H1 (cell line): ENCODE measurements at regions not wholly inside any gene's neighbourhood (a gene's known extent, or its start where the extent isn't known, plus 50 kb on each side); places are given as distances from the start of the nearest gene placed in this dataset.

Experiments used
- CTCF ChIA-PET: fragments of 300-600 bp; sonication (Branson Sonifier 250); formaldehyde crosslinking; loops from one replicate; lab custom pipeline; 2021; ENCODE audit not compliant: partially characterized antibody; lab: Charles Lee
- POLR2A ChIA-PET: fragments of 300-600 bp; sonication (Branson Sonifier 250); formaldehyde crosslinking; loops from one replicate; lab custom pipeline; 2021; ENCODE audit warnings: inconsistent platforms; ENCODE audit not compliant: partially characterized antibody; lab: Charles Lee
- DNase-seq, 2 experiments: peaks; one replicate each; pipeline versions ENCODE4 v3.0.0 to v3.0.0-alpha.2; 2010 to 2022; ENCODE audit warnings: low spot score in 2 of 2, low read depth in 1 of 2, mixed read lengths in 1 of 2
- FAIRE-seq: peaks from 2 replicates; lab custom pipeline; 2011; peaks lifted over from hg19 to GRCh38; lab: Jason Lieb, UNC
- H2AFZ ChIP-seq: 2 replicates; pipeline ENCODE4 v1.8.1; 2012; ENCODE audit warnings: low read length, inconsistent platforms
- H2AK5ac ChIP-seq: 2 replicates; pipeline ENCODE4 v1.6.1; 2013; ENCODE audit warnings: low read depth, low read length
- H2BK120ac ChIP-seq: replicated peaks from 2 replicates; pipeline ENCODE3; 2013; ENCODE audit warnings: low read depth, low read length, inconsistent platforms
- H2BK12ac ChIP-seq: 2 replicates; pipeline ENCODE4 v1.6.1; 2013; ENCODE audit warnings: low read depth, low read length
- H2BK15ac ChIP-seq: 2 replicates; pipeline ENCODE4 v1.6.1; 2013; ENCODE audit warnings: low read length
- H2BK20ac ChIP-seq: 2 replicates; pipeline ENCODE4 v1.6.1; 2013; ENCODE audit warnings: low read length
- H2BK5ac ChIP-seq: 2 replicates; pipeline ENCODE4 v1.6.1; 2013; ENCODE audit warnings: low read depth, low read length
- H3K14ac ChIP-seq: 2 replicates; pipeline ENCODE4 v1.6.1; 2013; ENCODE audit warnings: inconsistent platforms; ENCODE audit not compliant: insufficient read length
- H3K18ac ChIP-seq: 2 replicates; pipeline ENCODE4 v1.6.1; 2013; ENCODE audit warnings: low read length; ENCODE audit errors: extremely low read depth
- H3K23ac ChIP-seq: 2 replicates; pipeline ENCODE4 v1.6.1; 2013; ENCODE audit warnings: inconsistent platforms; ENCODE audit not compliant: insufficient read length
- H3K23me2 ChIP-seq: 2 replicates; pipeline ENCODE4 v1.6.1; 2013; ENCODE audit warnings: low read depth, low read length
- H3K27ac ChIP-seq: 2 replicates; pipeline ENCODE4 v1.6.1; 2011; ENCODE audit warnings: low read depth, low read length, inconsistent platforms
- H3K27me3 ChIP-seq, 4 experiments: replicated peaks in 1 of 4; 1 replicate in 1 of 4; 2 replicates in 3 of 4; pipeline versions ENCODE4 v1.6.1 to v1.8.1; 2011 to 2013; ENCODE audit warnings: low read length in 3 of 4, mild to moderate bottlenecking in 3 of 4, inconsistent platforms in 2 of 4, mixed read lengths in 2 of 4, moderate library complexity in 1 of 4; ENCODE audit not compliant: control insufficient read depth in 3 of 4, insufficient read depth in 3 of 4; ENCODE audit errors: extremely low read depth in 1 of 4
- H3K36me3 ChIP-seq, 4 experiments: 2 replicates each; pipeline versions ENCODE4 v1.6.1 to v1.8.1; 2011 to 2013; ENCODE audit warnings: mild to moderate bottlenecking in 4 of 4, low read length in 3 of 4, moderate library complexity in 2 of 4, control low read depth in 1 of 4, inconsistent platforms in 1 of 4; ENCODE audit not compliant: insufficient read depth in 4 of 4, control insufficient read depth in 2 of 4
- H3K4ac ChIP-seq: replicated peaks from 2 replicates; pipeline ENCODE3; 2013; ENCODE audit warnings: low read length, low read depth, mixed read lengths, inconsistent platforms; ENCODE audit not compliant: insufficient read length
- H3K4me1 ChIP-seq, 4 experiments: replicated peaks in 1 of 4; 1 replicate in 1 of 4; 2 replicates in 3 of 4; pipeline versions ENCODE4 v1.6.1 to v1.8.1; 2011 to 2013; ENCODE audit warnings: low read length in 3 of 4, inconsistent platforms in 2 of 4, mixed read lengths in 1 of 4; ENCODE audit not compliant: insufficient read depth in 4 of 4, control insufficient read depth in 3 of 4
- H3K4me2 ChIP-seq, 2 experiments: 2 replicates each; pipeline versions ENCODE4 v1.6.1 to v1.8.1; 2011 to 2013; ENCODE audit warnings: low read depth in 2 of 2, low read length in 2 of 2, control low read depth in 1 of 2, inconsistent platforms in 1 of 2, mild to moderate bottlenecking in 1 of 2; ENCODE audit not compliant: insufficient read depth in 1 of 2
- H3K4me3 ChIP-seq, 4 experiments: fragments of 200-600, 300-600 bp in 1 of 4; sonication (generic), shearing (Covaris generic), sonication (Bioruptor Twin) in 1 of 4; 2 replicates each; pipeline versions ENCODE4 v1.5.1 to v1.8.1; 2011 to 2016; ENCODE audit warnings: low read length in 4 of 4, low read depth in 3 of 4, control low read depth in 2 of 4, inconsistent platforms in 2 of 4, mild to moderate bottlenecking in 2 of 4, mixed read lengths in 1 of 4, moderate library complexity in 1 of 4; ENCODE audit not compliant: insufficient read depth in 2 of 4; ENCODE audit errors: extremely low read depth in 1 of 4
- H3K56ac ChIP-seq: replicated peaks from 2 replicates; pipeline ENCODE3; 2013; ENCODE audit warnings: low read depth, mild to moderate bottlenecking, mixed read lengths, low read length, inconsistent platforms; ENCODE audit not compliant: insufficient read length
- H3K79me1 ChIP-seq: 2 replicates; pipeline ENCODE4 v1.6.1; 2013; ENCODE audit warnings: low read depth, low read length, control low read depth
- H3K79me2 ChIP-seq, 2 experiments: 2 replicates each; pipeline versions ENCODE4 v1.6.1 to v1.8.1; 2012 to 2013; ENCODE audit warnings: low read length in 2 of 2, mild to moderate bottlenecking in 2 of 2, inconsistent platforms in 1 of 2; ENCODE audit not compliant: insufficient read depth in 2 of 2, control insufficient read depth in 1 of 2
- H3K9ac ChIP-seq, 4 experiments: replicated peaks in 1 of 4; 1 replicate in 1 of 4; 2 replicates in 3 of 4; pipeline versions ENCODE4 v1.6.1 to v1.8.1; 2011 to 2013; ENCODE audit warnings: low read depth in 3 of 4, low read length in 3 of 4, control low read depth in 2 of 4, mild to moderate bottlenecking in 2 of 4, moderate library complexity in 2 of 4, inconsistent platforms in 1 of 4; ENCODE audit errors: extremely low read depth in 1 of 4
- H3K9me3 ChIP-seq, 2 experiments: 2 replicates each; pipeline versions ENCODE4 v1.6.1 to v1.8.1; 2012 to 2013; ENCODE audit warnings: mild to moderate bottlenecking in 2 of 2, moderate library complexity in 2 of 2, control low read depth in 1 of 2, inconsistent platforms in 1 of 2, low read depth in 1 of 2, low read length in 1 of 2, mixed read lengths in 1 of 2; ENCODE audit not compliant: insufficient read depth in 2 of 2
- H4K20me1 ChIP-seq, 2 experiments: replicated peaks in 1 of 2; 2 replicates each; pipeline versions ENCODE3 to v1.8.1; 2011 to 2013; ENCODE audit warnings: inconsistent platforms in 2 of 2, low read length in 2 of 2, mild to moderate bottlenecking in 1 of 2; ENCODE audit not compliant: insufficient read depth in 2 of 2, control insufficient read depth in 1 of 2
- H4K5ac ChIP-seq: 2 replicates; pipeline ENCODE4 v1.6.1; 2013; ENCODE audit warnings: low read length, low read depth, mixed read lengths, inconsistent platforms; ENCODE audit not compliant: insufficient read length
- H4K8ac ChIP-seq: 2 replicates; pipeline ENCODE4 v1.8.0; 2013; ENCODE audit warnings: mild to moderate bottlenecking, moderate library complexity, low read length, inconsistent platforms; ENCODE audit not compliant: insufficient read depth; ENCODE audit errors: extremely low read depth
- H4K91ac ChIP-seq: replicated peaks from 2 replicates; pipeline ENCODE3; 2013; ENCODE audit warnings: low read length, mixed read lengths, inconsistent platforms; ENCODE audit not compliant: insufficient read length
- GTF2F1 ChIP-seq: IDR thresholded peaks from 2 replicates; pipeline ENCODE4 v1.6.1; 2012; ENCODE audit warnings: low read depth, low read length, improper control_type of control experiment, borderline replicate concordance
- SIRT6 ChIP-seq: IDR thresholded peaks from one replicate; pipeline ENCODE4 v1.7.1; 2012; ENCODE audit warnings: low read length, inconsistent platforms
- SP1 ChIP-seq: IDR thresholded peaks from 2 replicates; pipeline ENCODE4 v1.6.1; 2011; ENCODE audit warnings: low read depth, low read length
- SP2 ChIP-seq: IDR thresholded peaks from 2 replicates; pipeline ENCODE4 v1.6.1; 2012; ENCODE audit warnings: mild to moderate bottlenecking, low read length, inconsistent platforms
- SUZ12 ChIP-seq: fragments of 200-600 bp; sonication (generic); IDR thresholded peaks from 2 replicates; pipeline ENCODE4 v1.6.1; 2012; ENCODE audit warnings: mild to moderate bottlenecking, inconsistent platforms, low read length, moderate library complexity, mixed read lengths
- TBP ChIP-seq: IDR thresholded peaks from 2 replicates; pipeline ENCODE4 v1.6.1; 2011; ENCODE audit warnings: low read depth, low read length, improper control_type of control experiment
- WGBS, 2 experiments: shearing (Covaris generic) in 1 of 2; methylation state at CpG; one replicate each; pipeline versions ENCODE4 v1.1.6 to v1.1.7; 2013 to 2015; ENCODE audit warnings: low lambda C conversion rate in 2 of 2, mixed read lengths in 2 of 2, inconsistent platforms in 1 of 2, low coverage in 1 of 2, missing lambda C conversion rate in 1 of 2; ENCODE audit not compliant: insufficient replicate concordance in 2 of 2, insufficient coverage in 1 of 2, insufficient read length in 1 of 2; ENCODE audit errors: extremely low coverage in 1 of 2, missing lambda C conversion rate in 1 of 2; 5-methylcytosine and 5-hydroxymethylcytosine counted together

DNA sequence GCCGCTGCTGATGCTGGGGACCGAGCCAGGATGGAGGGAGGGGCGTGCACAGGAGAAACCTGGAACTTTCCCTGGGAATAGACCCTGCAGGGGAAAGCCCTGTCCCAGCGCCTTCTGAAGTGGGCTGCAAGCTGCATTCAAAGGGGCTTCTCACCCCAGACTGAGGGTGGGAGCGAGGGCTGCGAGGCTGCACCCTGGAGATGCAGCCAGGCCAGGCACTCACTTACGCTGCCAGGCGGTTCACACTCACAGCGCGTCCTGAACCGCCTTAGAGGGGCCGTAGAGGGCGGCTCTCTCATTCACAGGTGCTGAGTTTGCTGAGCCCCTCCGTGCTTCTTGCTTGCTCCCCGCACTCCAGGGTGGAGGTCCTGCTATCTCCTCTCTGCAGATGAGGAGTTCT, 208.5 kb upstream of the C14orf180 start:
- ChIA-PET POLR2A (no interaction called here), CTCF (interaction anchor here (0.7 to 2.0 kb wide), 15 partner anchors 10 to 295 kb away, joined by 3 to 7 read pairs (median 3); no protein-coding TSS in a partner anchor)
- H3K23ac ChIP-seq, result no peak overlapping the region
- no peaks in the 10 kb centered on the region for H3K36me3 ChIP-seq
- H3K4me2 ChIP-seq, result no peak overlapping the region
- no peak overlapping the region for H3K4me3 ChIP-seq
- H2AFZ ChIP-seq, result no peak overlapping the region
- no peak overlapping the region for H3K9ac ChIP-seq
- no peak overlapping the region for H4K5ac ChIP-seq
- no peak overlapping the region for H3K4ac ChIP-seq
- H2BK12ac ChIP-seq, result no peak overlapping the region
- H2BK120ac ChIP-seq, result no peak overlapping the region
- H2BK20ac ChIP-seq, result no peak overlapping the region
- no peak overlapping the region for H4K8ac ChIP-seq
- H3K27ac ChIP-seq, result no peak overlapping the region
- DNase-seq (no peak), FAIRE-seq (no peak)
- H3K23me2 ChIP-seq, result no peaks in the 10 kb centered on the region
- no peaks in the 10 kb centered on the region; a peak in 1 of 7 replicates for H3K27me3 ChIP-seq
- H3K4me1 ChIP-seq, result peaks cover 0 to 7% (median 2%) of the 10 kb centered on the region in 4 experiments; a peak in 3 of 7 replicates
- WGBS, 2 experiments, result 83% methylated on average over 15 of the region's 15 CpGs; no CpG with 5 or more reads in 1 of the 2 experiments
- TF ChIP-seq SUZ12 (no peak), SP2 (no peak), SP1 (no peak), GTF2F1 (no peak), SIRT6 (no peak), TBP (no peak)
- no peak overlapping the region for H3K56ac ChIP-seq
- H2BK5ac ChIP-seq, result no peak overlapping the region
- no peaks in the 10 kb centered on the region for H3K79me2 ChIP-seq
- no peaks in the 10 kb centered on the region for H3K79me1 ChIP-seq
- H2AK5ac ChIP-seq, result no peak overlapping the region
- no peak overlapping the region for H4K91ac ChIP-seq
- H3K9me3 ChIP-seq, result no peaks in the 10 kb centered on the region
- no peak overlapping the region for H3K18ac ChIP-seq
- no peak overlapping the region for H3K14ac ChIP-seq
- H2BK15ac ChIP-seq, result no peak overlapping the region
- no peaks in the 10 kb centered on the region for H4K20me1 ChIP-seq
